Breast epithelium (tissue), 4 donors: ENCODE measurements at regions not wholly inside any gene's neighbourhood (a gene's known extent, or its start where the extent isn't known, plus 50 kb on each side); places are given as distances from the start of the nearest gene placed in this dataset.
"Not testable (repeated sequence)": the region's sequence is repeated elsewhere in the genome, so short reads cannot be mapped to it uniquely, and the experiment has no call there.

ENCODE experiments used
- DNase-seq, 2 donors: peaks; one replicate each; pipeline ENCODE4 v3.0.0-alpha.2; 2019; ENCODE audit warnings: low spot score in 2 of 2
- H3K27ac ChIP-seq, 2 donors: fragments of 200-600 bp; sonication (generic) in 1 of 2; one replicate each; pipeline ENCODE4 v1.5.1; 2016 to 2019; ENCODE audit warnings: mild to moderate bottlenecking in 1 of 2
- H3K27me3 ChIP-seq, 2 donors: fragments of 200-600 bp; sonication (generic) in 1 of 2; one replicate each; pipeline versions ENCODE4 v1.5.1 to v1.6.0; 2017 to 2019; ENCODE audit warnings: control low read depth in 1 of 2, mild to moderate bottlenecking in 1 of 2
- H3K36me3 ChIP-seq: fragments of 200-600 bp; one replicate; pipeline ENCODE4 v1.5.1; 2019
- H3K4me1 ChIP-seq, 2 donors: fragments of 200-600 bp; sonication (generic); one replicate each; pipeline ENCODE4 v1.5.1; 2016 to 2019; ENCODE audit warnings: control low read depth in 1 of 2
- H3K4me3 ChIP-seq, 3 donors: fragments of 200-600 bp; sonication (generic); 1 replicate in 2 of 3; 2 replicates in 1 of 3; pipeline ENCODE4 v1.5.1; 2016 to 2019; ENCODE audit warnings: mild to moderate bottlenecking in 3 of 3, moderate library complexity in 2 of 3
- H3K9me3 ChIP-seq, 2 donors: fragments of 200-600 bp; sonication (generic) in 1 of 2; one replicate each; pipeline ENCODE4 v1.5.1; 2016 to 2019; ENCODE audit warnings: control low read depth in 1 of 2
- CTCF ChIP-seq, 3 donors: fragments of 450-650 bp; IDR thresholded peaks; one replicate each; pipeline ENCODE4 v1.5.1; 2016 to 2017; ENCODE audit warnings: antibody characterized with exemption in 3 of 3, mild to moderate bottlenecking in 3 of 3, moderate library complexity in 3 of 3
- POLR2A ChIP-seq: fragments of 450-650 bp; IDR thresholded peaks from one replicate; pipeline ENCODE4 v1.6.1; 2016; ENCODE audit warnings: antibody characterized with exemption, mild to moderate bottlenecking, moderate library complexity
- POLR2AphosphoS5 ChIP-seq, 3 donors: sonication (generic); formaldehyde crosslinking; IDR thresholded peaks; one replicate each; pipeline ENCODE4 v1.6.1; 2017; ENCODE audit warnings: antibody characterized with exemption in 3 of 3
- intact Hi-C: fragments of 100-400 bp; cut with DNase I; formaldehyde crosslinking; loops from one replicate; pipeline ENCODE4 v1.15.1; 2023; ENCODE audit warnings: low total_unique reads

DNA sequence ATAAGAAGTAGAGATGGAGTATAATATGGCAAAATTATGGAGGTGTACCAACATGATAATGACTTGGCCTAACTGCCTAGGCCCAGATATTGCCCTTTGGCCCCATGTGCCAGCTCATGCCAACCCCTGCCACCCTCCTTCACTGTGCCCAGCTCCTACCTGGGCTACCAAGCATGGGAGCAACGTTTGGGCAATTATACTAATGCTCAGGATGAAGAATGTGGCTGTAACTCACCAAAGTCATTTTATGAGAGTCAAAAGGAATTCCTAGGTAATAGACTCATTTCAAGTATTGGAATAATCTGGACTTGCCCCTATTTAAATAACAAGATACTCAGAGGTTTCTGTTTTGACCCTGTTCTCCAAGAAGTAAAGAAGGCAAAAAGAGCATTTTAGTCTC, 240.2 kb upstream of the IL12A start:
- Histone ChIP-seq H3K27ac (no peak overlapping the region), H3K36me3 (no peaks in the 10 kb centered on the region), H3K27me3 (no peaks in the 10 kb centered on the region), H3K4me3 (no peak overlapping the region), H3K9me3 (no peaks in the 10 kb centered on the region), H3K4me1 (no peaks in the 10 kb centered on the region)
- intact Hi-C loops: no loop called here
- no peak for DNase-seq
- no peak for TF ChIP-seq POLR2AphosphoS5 (IDR thresholded peaks at IDR 0.05)
- no peak for TF ChIP-seq POLR2A
- TF ChIP-seq CTCF (IDR thresholded peaks at IDR 0.05): no peak

DNA sequence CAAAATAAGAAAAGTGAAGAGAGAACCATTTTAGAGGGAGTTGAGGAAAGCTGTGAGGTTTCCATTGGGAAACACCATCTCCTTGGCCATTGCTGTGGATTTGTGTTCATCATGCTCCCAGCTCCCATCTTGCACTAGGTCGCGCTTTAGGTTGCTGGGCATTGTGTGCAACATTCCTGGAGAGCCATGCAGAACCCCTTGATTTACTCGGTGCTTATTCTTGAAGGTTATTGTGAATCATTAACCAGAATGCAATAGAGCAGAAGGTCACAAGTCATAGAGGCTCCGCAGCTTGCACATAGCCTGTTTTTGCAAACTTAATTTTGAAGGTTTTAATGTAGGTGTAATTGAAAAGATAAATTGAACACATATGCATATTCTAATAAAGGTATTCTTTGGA, 239.2 kb upstream of the IL12A start:
- intact Hi-C loops: no loop called here
- no peak overlapping the region for H3K4me3 ChIP-seq
- no peaks in the 10 kb centered on the region for H3K9me3 ChIP-seq
- no peaks in the 10 kb centered on the region for H3K36me3 ChIP-seq
- no peaks in the 10 kb centered on the region for H3K4me1 ChIP-seq
- H3K27ac ChIP-seq: no peak overlapping the region
- no peak for DNase-seq
- no peaks in the 10 kb centered on the region for H3K27me3 ChIP-seq
- TF ChIP-seq POLR2AphosphoS5 (IDR thresholded peaks at IDR 0.05) (no peak), POLR2A (no peak), CTCF (IDR thresholded peaks at IDR 0.05) (no peak)

DNA sequence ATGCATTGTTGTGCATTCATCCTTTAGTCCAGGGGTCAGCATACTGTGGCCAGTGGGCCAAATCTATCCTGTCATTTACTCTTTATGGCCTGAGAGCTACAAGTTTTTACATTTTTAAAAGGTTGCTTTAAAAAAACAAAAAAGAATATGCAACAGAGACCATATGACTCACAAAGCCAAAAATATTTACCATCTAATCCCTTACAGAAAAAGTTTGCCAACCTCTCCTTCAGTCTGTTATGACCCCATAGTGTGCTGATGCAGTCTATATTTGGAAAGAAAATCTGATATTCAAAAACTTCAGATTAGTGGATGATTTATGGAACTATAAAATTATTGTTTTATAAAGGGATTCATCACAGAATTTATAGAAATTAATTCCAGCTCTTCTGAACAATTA, 237.5 kb upstream of the IL12A start:
- no peaks in the 10 kb centered on the region for H3K4me1 ChIP-seq
- no peak overlapping the region for H3K4me3 ChIP-seq
- H3K27me3 ChIP-seq: no peaks in the 10 kb centered on the region
- DNase-seq: no peak
- H3K9me3 ChIP-seq: no peaks in the 10 kb centered on the region
- H3K27ac ChIP-seq: no peak overlapping the region
- no peak for TF ChIP-seq POLR2A
- no peak for TF ChIP-seq CTCF (IDR thresholded peaks at IDR 0.05)
- no peak for TF ChIP-seq POLR2AphosphoS5 (IDR thresholded peaks at IDR 0.05)
- intact Hi-C loops: no loop called here
- H3K36me3 ChIP-seq: no peaks in the 10 kb centered on the region

- Histone ChIP-seq H3K4me1 (no peaks in the 10 kb centered on the region), H3K27me3 (no peaks in the 10 kb centered on the region), H3K9me3 (no peaks in the 10 kb centered on the region), H3K27ac (no peak overlapping the region), H3K4me3 (no peak overlapping the region), H3K36me3 (no peaks in the 10 kb centered on the region)
- no peak for DNase-seq
- intact Hi-C loops: no loop called here
- TF ChIP-seq POLR2A: no peak
- TF ChIP-seq CTCF (IDR thresholded peaks at IDR 0.05): no peak
- TF ChIP-seq POLR2AphosphoS5 (IDR thresholded peaks at IDR 0.05): no peak
These were observed 236.9 kb upstream of the IL12A start for GRCh38 chr3:159751752-159752151.

DNA sequence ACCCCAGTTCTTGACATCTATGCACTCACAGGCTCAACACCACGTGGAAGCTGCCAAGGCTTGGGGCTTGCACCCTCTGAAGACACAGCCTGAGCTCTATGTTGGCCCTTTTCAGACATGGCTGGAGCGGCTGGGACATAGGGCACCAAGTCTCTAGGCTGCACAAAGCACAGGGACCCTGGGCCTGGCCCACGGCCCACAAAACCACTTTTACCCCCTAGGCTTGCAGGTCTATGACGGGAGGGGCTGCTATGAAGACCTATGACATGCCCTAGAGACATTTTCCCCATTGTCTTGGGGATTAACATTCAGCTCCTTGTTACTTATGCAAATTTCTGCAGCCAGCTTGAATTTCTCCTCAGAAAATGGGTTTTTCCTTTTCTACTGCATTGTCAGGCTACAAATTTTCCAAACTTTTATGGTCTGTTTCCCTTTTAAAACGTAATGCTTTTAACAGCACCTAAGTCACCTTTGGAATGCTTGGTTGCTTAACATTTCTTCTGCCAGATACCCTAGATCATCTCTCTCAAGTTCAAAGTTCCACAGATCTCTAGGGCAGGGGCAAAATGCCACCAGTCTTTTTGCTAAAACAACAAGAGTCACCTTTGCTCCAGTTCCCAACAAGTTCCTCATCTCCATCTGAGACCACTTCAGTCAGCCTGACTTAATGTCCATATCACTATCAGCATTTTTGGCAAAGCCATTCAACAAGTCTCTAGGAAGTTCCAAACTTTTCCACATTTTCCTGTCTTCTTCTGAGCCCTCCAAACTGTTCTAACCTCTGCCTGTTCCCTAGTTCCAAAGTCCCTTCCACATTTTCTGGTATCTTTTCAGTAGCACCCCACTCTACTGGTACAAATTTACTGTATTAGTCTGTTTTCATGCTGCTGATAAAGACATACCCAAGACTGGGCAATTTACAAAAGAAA, 232.1 kb upstream of the IL12A start:
- DNase-seq, H3K36me3 ChIP-seq, H3K4me3 ChIP-seq, intact Hi-C loops, H3K27ac ChIP-seq, H3K27me3 ChIP-seq, H3K9me3 ChIP-seq, H3K4me1 ChIP-seq: not testable (repeated sequence)
